ENCODE measurements at regions not wholly inside any gene's neighbourhood (a gene's known extent, or its start where the extent isn't known, plus 50 kb on each side); places are given as distances from the start of the nearest gene placed in this dataset.
"Not testable (repeated sequence)": the region's sequence is repeated elsewhere in the genome, so short reads cannot be mapped to it uniquely, and the experiment has no call there.

DNA sequence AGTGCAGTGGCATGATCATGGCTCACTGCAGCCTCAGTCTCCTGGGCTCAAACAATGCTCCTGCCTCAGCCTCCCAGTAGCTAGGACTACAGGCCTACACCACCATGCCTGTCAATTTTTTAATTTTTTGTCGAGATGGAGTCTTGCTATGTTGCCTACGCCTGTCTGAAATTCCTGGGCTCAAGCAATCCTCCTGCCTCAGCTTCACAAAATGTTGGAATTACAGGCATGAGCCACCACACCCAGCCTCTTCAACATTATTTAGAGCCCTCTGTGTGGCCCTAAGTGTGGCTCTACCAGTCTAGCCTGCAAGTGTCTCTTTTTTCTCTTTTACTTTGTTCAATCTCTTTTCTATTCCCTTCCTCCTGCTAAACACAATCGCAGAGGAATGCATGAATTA is 154.4 kb upstream of the EPB41L4A start:
- DNase-seq (ENCODE audit: low read depth in 2 of 2): no peak

DNA sequence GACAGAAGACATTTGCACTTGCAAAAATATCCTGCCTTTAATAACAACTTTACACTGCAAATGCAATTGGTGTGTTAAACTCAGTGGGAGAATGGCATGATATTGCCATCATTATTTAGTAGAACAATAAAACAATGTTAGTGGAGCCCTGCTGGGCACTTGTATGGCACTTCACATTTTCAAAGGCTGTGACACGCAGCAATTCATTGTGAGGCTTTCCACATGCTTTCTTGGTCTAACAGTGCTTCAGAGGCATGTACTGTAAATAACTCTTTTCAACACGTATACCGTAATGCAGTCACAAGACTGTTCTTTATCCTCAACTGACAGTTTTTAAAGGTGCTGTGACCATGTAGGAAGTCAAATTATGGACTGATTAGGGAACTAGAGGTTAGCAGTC is 155.5 kb upstream of the EPB41L4A start:
- DNase-seq (ENCODE audit: low read depth in 2 of 2): no peak

DNA sequence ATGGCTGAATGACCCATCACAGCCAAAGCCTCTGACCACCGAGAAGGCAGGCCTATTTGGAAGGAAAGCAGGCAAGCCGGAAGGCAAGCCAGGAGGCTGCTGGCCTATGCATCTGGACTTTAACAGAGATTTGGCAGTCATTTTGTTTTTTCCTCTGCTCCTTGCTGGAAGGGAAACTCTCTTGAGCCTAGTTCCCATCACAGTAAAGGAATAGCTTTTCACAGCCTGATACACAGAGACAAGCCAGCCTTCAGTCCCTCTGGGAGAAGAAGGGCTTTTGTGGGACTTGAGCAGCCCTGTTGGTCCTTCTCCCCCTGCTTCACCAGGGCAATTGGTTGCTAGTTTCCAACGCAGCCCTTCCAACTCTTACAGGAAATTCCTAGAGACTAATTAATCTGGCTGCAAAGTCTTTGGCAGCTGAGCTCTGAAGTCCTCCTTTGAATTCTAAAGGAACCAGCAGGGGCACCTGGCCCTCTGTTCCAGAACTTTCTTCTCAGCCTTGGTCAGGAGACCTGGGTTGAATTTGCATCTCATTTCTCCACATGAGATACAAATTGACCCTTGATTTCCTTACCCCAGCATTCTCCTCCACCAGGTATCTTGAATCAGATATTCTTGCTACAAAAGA is 157.3 kb upstream of the EPB41L4A start:
- no peak for DNase-seq (ENCODE audit: low read depth in 2 of 2)

DNA sequence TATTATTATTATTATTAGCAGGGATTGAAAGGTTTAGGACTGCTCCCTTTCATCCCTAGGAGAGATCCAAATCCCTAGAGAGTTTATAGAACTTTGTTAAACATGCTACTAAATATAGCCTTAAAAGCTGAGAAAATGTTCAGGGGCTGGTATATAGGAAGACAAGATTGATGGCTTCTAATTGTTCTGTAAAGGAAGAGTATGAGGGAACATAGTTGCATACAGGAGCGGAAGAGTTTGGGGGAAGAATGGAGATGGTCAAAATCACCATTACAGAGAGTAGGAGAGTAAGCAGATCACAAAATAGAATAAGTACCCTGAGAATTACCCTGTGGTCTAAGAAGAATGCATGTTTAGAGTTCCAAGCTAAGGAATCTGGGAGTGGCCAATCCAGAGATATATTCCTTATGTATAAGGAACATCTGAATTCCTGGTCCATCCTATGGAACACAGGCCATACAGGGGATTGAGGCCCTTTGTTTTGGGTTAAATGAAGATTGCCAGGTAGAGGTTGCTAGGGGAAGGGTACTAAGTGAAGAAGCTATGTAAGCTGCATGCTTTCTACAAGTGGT is 158.0 kb upstream of the APC start:
- DNase-seq (ENCODE audit: low read depth in 2 of 2): no peak

DNA sequence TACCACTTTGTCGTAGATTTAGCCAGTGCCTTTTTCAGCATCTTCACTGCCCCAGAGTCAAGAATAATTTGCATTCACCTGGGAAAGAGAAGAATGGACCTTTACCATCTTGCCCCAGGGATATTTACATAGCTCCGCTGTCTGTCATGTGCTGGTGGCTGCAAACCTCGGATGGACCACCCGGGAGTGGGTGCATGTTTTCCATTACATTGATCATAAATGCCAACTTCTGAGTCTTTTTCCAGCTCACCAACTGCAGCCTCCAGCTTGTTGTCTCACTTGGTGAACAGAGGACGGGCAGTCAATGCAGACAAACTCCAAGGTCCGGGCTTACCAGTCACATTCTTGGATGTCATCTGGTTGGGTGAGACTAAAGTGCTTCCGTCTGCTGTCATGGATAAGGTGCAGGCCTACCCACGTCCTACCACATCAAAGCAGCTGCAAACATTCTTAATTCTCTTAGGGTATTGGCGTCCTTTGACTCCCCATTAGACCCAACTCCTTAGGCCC is 155.8 kb upstream of the APC start:
- DNase-seq (ENCODE audit: low read depth in 2 of 2): no peak

DNA sequence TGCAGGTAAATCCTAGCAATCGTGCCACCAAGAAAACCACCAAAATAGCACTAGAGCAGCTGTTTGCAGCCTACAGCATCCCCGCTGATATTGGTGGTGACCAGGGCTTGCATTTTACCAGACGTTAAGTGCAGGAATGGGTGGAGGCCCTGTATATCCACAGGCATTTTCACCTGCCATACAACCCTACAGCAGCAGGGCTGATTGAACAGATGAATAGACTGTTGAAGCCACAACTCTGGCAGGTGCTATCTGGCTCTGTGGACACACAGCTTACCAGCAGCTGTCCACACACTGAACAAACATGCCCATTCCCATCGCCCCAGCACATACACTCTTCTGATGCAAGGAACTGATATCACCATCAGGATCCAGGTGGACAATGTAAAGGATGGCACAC is 154.5 kb upstream of the APC start:
- no peak for DNase-seq (ENCODE audit: low read depth in 2 of 2)

DNA sequence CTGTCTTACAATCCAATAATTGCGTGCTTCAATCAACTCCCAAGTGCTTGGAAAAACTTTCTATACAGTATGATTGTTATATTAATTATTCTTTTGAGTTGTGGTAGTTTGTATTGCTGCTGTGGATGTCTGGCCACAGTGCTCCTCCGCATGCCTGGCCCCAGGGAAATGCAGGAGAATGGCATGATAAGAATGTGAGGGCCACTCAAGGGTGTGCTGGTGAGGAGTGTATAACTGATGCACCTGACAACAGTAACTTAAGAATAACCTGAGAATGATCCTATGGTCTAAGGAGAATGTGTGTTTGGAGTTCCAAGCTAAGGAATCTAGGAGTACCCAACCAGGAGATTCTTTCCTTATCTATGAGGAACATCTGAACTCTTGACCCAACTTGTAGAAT is 152.9 kb upstream of the APC start:
- no peak for DNase-seq (ENCODE audit: low read depth in 2 of 2)

DNA sequence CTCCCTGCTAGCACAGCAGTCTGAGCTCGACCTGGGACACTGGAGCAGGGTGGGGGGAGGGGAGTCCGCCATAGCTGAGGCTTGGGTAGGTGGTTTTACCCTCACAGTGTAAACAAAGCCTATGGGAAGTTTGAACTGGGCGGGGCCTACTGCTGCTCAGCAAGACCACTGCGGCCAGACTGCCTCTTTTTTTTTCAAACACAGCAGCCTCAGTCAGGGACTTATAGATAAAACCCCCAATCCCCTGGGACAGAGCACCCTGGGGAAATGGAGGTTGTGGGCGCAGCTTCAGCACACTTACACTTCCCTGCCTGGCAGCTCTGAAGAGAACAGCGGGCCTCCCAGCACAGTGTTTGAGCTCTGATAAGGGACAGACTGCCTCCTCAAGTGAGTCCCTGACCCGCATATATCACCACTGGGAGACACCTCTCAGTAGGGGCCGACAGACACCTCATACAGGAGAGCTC is 151.1 kb upstream of the APC start:
- no peak for DNase-seq (ENCODE audit: low read depth in 2 of 2)

DNA sequence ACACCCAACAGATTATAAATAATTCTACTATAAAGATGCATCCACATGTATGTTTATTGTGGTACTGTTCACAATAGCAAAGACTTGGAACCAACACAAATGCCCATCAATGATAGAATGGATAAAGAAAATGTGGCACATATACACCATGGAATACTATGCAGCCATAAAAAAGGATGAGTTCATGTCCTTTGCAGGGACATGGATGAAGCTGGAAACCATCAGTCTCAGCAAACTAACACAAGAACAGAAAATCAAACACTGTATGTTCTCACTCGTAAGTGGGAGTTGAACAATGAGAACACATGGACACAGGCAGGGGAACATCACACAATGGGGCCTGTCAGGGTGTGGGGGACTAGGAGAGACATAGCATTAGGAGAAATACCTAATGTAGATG is 146.8 kb upstream of the APC start:
- DNase-seq (ENCODE audit: low read depth in 2 of 2): not testable (repeated sequence)

DNA sequence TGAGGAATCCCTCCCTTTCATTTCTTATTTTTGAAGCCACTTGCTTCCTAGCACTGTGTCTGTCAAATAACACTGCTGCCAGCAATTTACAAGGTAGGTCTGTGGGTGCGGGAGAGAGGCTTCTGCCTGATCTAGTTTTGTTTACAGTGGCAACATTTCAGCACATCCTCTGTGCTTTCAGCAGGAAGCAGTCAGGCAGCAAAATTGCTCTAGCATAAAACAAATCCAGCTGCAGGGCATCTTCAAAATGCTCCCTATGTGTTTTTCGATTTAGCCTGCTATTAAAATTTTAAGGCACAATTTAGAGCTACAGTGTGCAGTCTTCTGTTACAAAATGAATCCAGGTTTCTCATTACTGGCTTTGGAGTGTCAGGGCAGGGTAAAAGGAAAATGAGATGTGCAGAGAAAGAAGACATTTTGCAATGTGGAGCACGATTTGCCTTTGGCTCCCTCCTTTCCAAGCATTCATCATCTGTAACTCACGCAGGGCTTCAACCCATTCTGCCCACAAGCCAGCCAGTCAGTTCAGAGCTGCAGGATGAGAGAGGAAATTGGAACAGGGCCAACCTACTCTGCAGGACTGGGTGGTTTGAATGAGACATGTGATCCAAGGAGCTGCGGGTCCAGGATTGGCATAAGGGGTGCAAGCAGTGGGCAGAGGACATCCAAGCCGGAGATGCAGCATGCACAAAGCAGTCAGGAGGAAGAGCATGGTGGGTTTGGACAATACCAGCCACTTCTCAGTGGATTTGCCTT is 143.4 kb upstream of the APC start:
- no peak for DNase-seq (ENCODE audit: low read depth in 2 of 2)

DNA sequence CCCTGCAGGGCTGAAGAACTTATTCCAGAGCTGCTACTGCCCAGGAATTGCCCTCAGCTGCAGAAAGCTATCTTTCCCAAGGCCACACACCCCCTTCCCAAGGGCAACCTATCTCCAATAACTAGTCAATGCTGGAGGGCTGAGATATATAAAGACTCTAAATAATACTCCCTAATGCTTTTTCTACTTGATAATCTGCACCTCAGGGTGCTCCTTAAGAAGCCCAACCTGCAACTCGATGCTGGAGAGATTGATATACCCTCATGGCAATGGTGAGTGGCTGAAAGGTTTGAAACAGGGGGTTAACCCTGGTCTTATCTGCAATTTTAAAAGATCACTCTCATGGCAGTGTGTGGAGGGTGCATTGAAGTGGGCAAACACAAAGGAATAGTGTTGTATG is 142.7 kb upstream of the APC start:
- DNase-seq (ENCODE audit: low read depth in 2 of 2): no peak

DNA sequence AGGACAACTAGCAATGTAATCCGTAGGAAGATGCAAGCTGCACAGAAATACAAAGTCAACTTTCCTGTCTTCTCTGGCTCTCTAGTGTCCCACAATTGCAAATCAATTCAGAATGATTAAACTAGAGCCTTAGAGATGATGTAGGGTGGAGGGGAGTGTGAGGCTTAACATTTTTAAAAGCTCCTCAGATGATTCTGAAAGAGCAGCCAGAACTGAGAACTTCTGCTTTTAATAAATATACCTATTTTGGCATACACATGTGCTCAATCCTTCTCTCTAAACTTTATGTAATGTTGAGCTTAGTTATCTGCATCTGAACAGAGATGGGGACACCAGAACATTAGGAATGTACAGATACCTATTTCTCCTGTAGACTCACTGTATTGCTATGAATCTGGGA is 139.9 kb upstream of the APC start:
- no peak for DNase-seq (ENCODE audit: low read depth in 2 of 2)

DNA sequence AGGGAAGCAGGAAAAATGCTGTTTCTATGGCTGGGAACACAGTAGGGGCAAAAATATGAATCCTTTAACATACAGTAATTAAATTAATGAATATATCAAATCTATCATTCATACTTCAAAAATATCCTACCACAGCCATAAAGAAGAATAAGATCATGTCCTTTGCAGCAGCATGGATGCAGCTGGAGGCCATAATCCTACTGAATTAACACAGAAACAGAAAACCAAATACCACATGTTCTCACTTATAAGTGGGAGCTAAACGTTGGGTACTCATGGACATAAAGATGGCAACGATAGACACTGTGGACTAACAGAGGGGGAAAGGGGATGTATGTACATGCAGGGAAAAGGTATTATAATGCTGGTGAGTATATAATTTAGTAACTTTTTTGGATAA is 137.2 kb upstream of the APC start:
- not testable (repeated sequence) for DNase-seq (ENCODE audit: low read depth in 2 of 2)

DNA sequence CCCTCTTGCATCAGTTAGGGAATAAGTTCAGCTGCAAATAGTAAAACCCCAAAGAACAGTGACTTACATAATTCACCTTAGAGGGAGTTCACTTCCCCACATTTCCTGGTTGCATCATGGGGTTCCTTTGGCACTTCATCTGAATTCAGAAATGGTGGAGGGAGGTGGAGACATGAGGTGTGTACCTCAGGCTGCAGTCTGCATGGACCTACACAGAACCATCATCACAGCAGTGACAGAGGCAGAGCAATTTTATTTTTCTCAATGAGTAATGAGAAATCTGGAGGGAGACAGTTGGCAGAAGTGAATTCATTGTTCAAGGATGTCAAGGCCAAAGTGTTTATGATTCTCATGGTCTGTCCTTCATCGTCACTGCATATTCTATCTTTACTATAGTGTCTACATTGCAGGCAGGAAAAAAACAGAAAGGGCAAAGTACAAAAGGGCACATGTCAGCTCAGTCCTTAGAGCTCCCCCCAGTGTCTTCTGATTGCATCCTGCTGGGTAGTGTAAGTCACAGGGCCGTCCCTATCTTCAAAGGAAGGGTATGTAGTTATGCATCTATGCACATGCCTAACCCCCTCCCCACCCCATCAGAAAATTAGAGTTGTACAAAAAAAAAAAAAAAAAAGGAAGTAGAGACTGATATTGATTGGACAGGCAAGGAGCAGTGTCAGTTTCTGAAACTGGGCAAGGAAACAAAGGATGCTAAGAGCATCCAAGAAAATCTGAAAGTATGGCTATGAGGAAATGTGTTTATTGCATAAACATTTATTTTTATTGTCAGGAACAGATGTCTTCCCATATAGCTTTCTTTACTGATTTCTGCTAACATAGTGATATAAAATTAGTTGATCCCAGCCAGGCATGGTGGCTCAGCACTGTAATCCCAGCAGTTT is 132.7 kb upstream of the APC start:
- DNase-seq (ENCODE audit: low read depth in 2 of 2): no peak

DNA sequence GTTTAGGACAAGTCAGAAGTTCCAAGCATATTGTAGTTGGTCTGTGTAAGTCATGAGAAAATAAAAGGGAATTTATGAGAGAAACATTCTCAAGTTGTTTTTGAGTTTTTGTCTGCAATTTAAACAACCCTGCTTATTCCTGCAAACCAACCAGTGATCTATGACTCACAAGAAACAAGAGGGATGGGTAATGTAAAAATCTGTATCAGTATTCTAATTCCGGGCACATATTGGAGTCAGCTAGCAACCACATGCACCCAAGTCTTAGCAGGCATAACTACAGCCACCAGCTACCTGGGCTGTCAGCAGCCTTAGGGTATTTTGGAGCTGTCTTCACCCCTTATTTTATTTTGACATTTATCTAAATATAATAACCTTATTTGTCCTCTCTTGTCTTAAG is 128.7 kb upstream of the APC start:
- DNase-seq (ENCODE audit: low read depth in 2 of 2): no peak

DNA sequence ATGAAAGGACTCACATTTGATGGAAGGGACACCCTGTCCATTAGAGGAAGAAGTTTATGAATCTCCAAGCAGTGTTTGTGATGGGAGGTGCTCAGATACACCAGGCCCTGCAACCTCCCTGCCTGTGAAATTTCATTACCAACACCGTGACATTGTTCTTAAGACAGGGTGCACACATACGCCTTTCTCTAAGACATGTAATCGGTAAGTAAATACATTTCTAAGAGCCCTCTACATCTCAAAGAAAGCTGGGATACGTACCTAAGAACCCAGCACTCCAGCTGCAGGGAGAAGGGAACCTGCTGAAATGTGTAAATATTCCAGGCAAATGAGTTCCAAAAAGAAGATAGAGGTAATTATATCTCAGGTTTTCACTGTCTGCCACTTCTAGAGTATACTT is 125.0 kb upstream of the APC start:
- no peak for DNase-seq (ENCODE audit: low read depth in 2 of 2)

DNA sequence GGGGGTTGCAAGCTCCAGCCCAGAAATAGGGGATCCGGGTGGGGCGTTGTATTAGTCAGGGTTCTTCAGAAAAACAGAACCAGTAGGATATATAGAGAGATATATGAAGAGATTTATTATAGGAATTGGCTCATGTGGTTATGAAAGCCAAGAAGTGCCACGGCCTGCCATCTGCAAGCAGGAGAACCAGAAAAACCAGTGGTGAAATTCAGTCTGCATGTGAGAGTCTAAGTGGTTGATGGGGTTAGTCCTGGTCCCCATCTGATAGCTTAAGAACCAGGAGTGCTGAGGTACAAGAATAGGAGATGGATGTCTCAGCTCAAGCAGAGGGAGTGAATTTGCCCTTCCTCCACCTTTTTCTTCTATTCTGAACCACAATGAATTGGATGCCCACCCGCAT is 123.4 kb upstream of the APC start:
- DNase-seq (ENCODE audit: low read depth in 2 of 2): no peak

DNA sequence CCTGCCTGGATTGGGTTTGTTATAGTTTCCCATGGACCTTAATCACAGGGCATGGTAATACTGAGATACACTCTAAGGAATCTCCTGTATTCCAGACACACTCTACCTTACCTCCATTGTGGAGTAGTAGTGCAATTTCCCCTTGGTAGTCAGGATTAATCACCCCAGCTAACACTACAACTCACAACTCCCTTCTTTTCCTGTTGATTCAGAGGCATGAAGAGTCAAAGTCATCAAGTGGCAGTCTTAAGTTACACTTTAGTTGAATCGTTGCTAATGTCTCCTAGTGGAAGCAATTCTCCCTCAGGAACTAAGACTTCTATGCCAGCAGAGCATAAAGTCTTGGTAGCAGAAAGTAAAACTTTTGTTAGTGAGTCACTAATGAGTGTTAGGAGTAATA is 122.7 kb upstream of the APC start:
- DNase-seq (ENCODE audit: low read depth in 2 of 2): no peak

DNA sequence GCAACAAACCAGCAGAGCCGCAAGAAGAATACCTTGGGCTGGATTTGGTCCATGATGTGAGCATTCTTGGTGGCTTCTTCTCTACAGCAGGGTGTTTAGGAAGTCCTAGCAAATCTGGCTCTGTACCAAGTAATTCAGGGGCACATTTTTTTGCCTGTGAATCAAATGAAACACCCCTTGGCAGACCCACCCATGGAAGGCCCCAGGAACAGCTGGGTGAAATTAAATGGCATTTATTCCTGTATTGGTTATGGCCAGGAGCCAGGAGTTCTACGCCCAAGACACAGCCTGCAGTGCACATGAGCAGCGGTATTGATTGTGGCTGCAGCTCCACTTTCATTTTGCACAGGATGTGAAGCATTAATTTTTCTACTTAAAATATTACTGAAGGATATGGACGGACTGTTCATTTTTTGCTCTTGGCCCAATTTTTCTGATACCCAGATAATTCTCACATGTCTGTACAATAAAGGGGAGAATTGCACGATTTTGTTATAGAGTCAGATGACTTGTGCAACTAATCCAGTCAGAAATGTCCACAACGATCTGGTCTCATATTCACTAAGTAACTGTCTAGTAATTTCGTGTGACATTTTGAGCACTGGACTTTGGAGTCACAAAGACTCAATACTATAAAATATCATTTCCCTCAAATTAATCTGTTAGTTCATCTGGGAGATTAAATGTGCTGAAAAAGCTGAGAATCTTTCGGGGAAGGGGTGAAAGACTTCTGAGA is 120.7 kb upstream of the APC start:
- no peak for DNase-seq (ENCODE audit: low read depth in 2 of 2)

DNA sequence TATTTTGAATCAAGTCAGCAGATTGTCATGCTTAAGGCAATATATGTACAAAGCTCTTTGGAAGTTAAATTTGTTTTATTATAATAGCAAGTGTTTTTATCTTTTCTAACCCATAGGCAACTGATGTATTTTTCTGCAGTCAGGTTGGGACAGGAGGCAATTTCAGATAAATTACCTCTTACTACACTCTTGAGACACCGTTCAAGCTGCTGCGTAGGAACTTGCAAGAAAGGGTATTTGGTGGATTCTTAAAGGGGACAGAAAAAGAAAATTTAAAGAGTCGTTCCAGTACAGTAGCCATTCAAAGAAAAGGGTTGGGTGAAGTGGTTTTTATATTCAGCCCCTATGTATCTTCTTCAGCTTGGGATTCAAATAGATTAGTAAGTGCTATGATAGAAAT is 112.4 kb upstream of the APC start:
- DNase-seq (ENCODE audit: low read depth in 2 of 2): no peak

DNA sequence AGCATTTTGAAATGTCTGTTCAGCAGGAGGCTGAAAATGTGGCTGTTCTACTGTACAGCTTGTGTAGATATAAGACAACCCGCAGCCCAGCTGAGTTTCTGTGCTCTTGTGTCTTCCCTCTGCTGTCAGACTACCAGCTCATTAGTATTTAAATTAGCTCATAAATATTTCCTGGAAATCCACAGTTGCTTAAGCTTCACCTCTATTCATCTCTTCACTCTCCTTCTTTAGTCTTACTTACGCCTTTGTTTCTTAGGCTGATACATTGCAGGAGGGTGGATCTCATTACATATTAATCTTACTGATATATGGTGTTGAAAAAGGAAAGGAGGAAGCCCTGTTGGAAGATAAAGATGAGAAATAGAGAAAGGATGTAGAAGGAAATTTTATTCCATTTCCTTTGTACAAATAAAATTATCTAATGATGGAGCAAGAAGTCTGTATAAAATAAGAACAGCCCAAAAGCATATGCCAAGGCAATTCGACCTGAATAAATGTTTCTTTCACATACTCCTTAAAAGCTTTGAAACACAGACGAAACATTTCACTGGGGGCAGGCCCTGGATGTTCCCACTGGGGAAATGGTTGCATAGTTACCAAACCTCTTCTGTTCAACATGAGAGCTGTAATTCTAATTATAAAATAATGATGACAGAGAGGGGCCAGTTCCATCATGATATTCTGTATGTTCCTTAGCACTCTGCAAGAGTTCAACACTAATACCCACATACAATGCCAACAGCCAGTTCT is 111.8 kb upstream of the APC start:
- no peak for DNase-seq (ENCODE audit: low read depth in 2 of 2)
